ENCODE measurements at regions not wholly inside any gene's neighbourhood (a gene's known extent, or its start where the extent isn't known, plus 50 kb on each side); places are given as distances from the start of the nearest gene placed in this dataset.

- in situ Hi-C loops (cut with HindIII; ENCODE audit: low sequenced_read_pairs) = no loop called here
- TF ChIP-seq CTCF (IDR thresholded peaks at IDR 0.05; ENCODE audit: low read depth, low read length, missing control alignments) = no peak
- no peak for DNase-seq (ENCODE audit: low read depth)
- H3K4me3 ChIP-seq (ENCODE audit: low read depth, low read length) = no peak overlapping the region
These were observed 515.5 kb downstream of the NUF2 start for GRCh38 chr1:163837206-163837605.

- no peak for DNase-seq (ENCODE audit: low read depth)
- in situ Hi-C loops (cut with HindIII; ENCODE audit: low sequenced_read_pairs) = no loop called here
- no peak for TF ChIP-seq CTCF (IDR thresholded peaks at IDR 0.05; ENCODE audit: low read depth, low read length, missing control alignments)
- no peak overlapping the region for H3K4me3 ChIP-seq (ENCODE audit: low read depth, low read length)
These were observed 520.8 kb downstream of the NUF2 start for GRCh38 chr1:163842571-163842970.

- H3K4me3 ChIP-seq (ENCODE audit: low read depth, low read length) = no peak overlapping the region
- TF ChIP-seq CTCF (IDR thresholded peaks at IDR 0.05; ENCODE audit: low read depth, low read length, missing control alignments) = no peak
- in situ Hi-C loops (cut with HindIII; ENCODE audit: low sequenced_read_pairs) = no loop called here
- no peak for DNase-seq (ENCODE audit: low read depth)
These were observed 522.7 kb downstream of the NUF2 start for GRCh38 chr1:163844459-163844858.

DNA sequence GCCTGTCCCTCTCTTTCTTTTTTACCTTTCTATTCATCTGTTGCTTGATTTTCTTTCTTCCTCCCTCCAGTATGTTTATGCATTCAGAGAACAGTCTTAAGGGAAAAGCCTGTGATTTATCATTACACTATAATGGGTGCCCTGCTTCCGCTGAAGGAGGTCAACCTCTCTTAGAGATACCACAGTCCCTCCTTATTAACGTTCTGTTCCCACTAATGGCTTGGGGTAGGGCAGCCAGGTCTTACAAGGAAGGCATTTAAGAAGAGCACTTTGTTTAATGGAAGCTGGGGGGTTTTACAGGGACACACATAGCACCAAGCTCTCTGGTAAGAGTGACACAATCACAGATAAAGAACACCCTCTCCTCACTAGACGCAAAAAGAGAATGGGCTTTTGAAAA is 523.5 kb downstream of the NUF2 start:
- in situ Hi-C loops (cut with HindIII; ENCODE audit: low sequenced_read_pairs) = no loop called here
- TF ChIP-seq CTCF (IDR thresholded peaks at IDR 0.05; ENCODE audit: low read depth, low read length, missing control alignments) = no peak

GRCh38 chr1:163863731-163864130 is 542.0 kb downstream of the NUF2 start:
- in situ Hi-C loops (cut with HindIII; ENCODE audit: low sequenced_read_pairs) = loop anchor here (5.0 kb wide), 1 partner anchor 69 kb away; no protein-coding TSS in a partner anchor
- no peak for DNase-seq (ENCODE audit: low read depth)
- no peak for TF ChIP-seq CTCF (IDR thresholded peaks at IDR 0.05; ENCODE audit: low read depth, low read length, missing control alignments)
- H3K4me3 ChIP-seq (ENCODE audit: low read depth, low read length) = no peak overlapping the region

More for the DNA sequence above, 523.5 kb downstream of the NUF2 start:
- DNase-seq (ENCODE audit: low read depth) = no peak
- H3K4me3 ChIP-seq (ENCODE audit: low read depth, low read length) = no peak overlapping the region

- H3K4me3 ChIP-seq (ENCODE audit: low read depth, low read length) = no peak overlapping the region
- TF ChIP-seq CTCF (IDR thresholded peaks at IDR 0.05; ENCODE audit: low read depth, low read length, missing control alignments) = no peak
- in situ Hi-C loops (cut with HindIII; ENCODE audit: low sequenced_read_pairs) = loop anchor here (5.0 kb wide), 1 partner anchor 68 kb away; no protein-coding TSS in a partner anchor
- DNase-seq (ENCODE audit: low read depth) = no peak
These were observed 542.5 kb downstream of the NUF2 start for GRCh38 chr1:163864207-163864606.

GRCh38 chr1:163866564-163866963 is 544.8 kb downstream of the NUF2 start:
- DNase-seq (ENCODE audit: low read depth) = no peak
- no peak overlapping the region for H3K4me3 ChIP-seq (ENCODE audit: low read depth, low read length)
- in situ Hi-C loops (cut with HindIII; ENCODE audit: low sequenced_read_pairs) = no loop called here
- no peak for TF ChIP-seq CTCF (IDR thresholded peaks at IDR 0.05; ENCODE audit: low read depth, low read length, missing control alignments)

Data from astrocyte of the cerebellum (primary cell).